ENCODE measurements at regions not wholly inside any gene's neighbourhood (a gene's known extent, or its start where the extent isn't known, plus 50 kb on each side); places are given as distances from the start of the nearest gene placed in this dataset.

- Histone ChIP-seq H3K27me3 (replicated peaks in 1 of 4; ENCODE audit: control extremely low read depth in 1 of 4, control insufficient read depth in 3 of 4, insufficient read depth in 4 of 4, low read length in 3 of 4) (peaks cover 0 to 6% (median 0%) of the 10 kb centered on the region in 4 experiments), H3K27ac (ENCODE audit: low read length in 2 of 2) (no peak overlapping the region), H3K4me3 (ENCODE audit: control extremely low read depth in 1 of 5, extremely low read depth in 1 of 5, insufficient read depth in 1 of 5, low read depth in 2 of 5, low read length in 4 of 5) (no peak overlapping the region), H3K9me3 (ENCODE audit: control extremely low read depth in 1 of 3, control insufficient read depth in 2 of 3, insufficient read depth in 1 of 3, low read length in 2 of 3) (peaks cover 0 to 26% (median 0%) of the 10 kb centered on the region in 3 donors), H2AFZ (ENCODE audit: insufficient read depth, low read depth, low read length, poor library complexity, severe bottlenecking) (no peak overlapping the region), H4K20me1 (ENCODE audit: control insufficient read depth, insufficient read depth, low read length, poor library complexity, severe bottlenecking) (no peaks in the 10 kb centered on the region), H3K79me2 (ENCODE audit: control insufficient read depth, insufficient read depth, low read length) (no peaks in the 10 kb centered on the region), H3K36me3 (replicated peaks in 1 of 2; ENCODE audit: control extremely low read depth in 1 of 2, control insufficient read depth in 1 of 2, extremely low read depth in 1 of 2, insufficient read depth in 2 of 2, low read length in 1 of 2) (no peaks in the 10 kb centered on the region), H3K4me2 (replicated peaks; ENCODE audit: low read depth, low read length, poor library complexity, severe bottlenecking) (no peak overlapping the region), H3K4me1 (ENCODE audit: control insufficient read depth in 2 of 2, insufficient read depth in 2 of 2, low read length in 2 of 2) (no peaks in the 10 kb centered on the region), H3K9ac (ENCODE audit: low read length) (no peak overlapping the region)
- ATAC-seq (ENCODE audit: low read depth) = no peak
- Mint-ChIP-seq H3K9me3 (ENCODE audit: insufficient read depth) (no peaks in the 10 kb centered on the region), H3K4me1 (no peaks in the 10 kb centered on the region), H3K27me3 (peaks cover 9% of the 10 kb centered on the region), H3K4me3 (no peak overlapping the region), H3K27ac (no peak overlapping the region)
- intact Hi-C loops (cut with micrococcal nuclease) = no loop called here
- TF ChIP-seq, protein P1, sequence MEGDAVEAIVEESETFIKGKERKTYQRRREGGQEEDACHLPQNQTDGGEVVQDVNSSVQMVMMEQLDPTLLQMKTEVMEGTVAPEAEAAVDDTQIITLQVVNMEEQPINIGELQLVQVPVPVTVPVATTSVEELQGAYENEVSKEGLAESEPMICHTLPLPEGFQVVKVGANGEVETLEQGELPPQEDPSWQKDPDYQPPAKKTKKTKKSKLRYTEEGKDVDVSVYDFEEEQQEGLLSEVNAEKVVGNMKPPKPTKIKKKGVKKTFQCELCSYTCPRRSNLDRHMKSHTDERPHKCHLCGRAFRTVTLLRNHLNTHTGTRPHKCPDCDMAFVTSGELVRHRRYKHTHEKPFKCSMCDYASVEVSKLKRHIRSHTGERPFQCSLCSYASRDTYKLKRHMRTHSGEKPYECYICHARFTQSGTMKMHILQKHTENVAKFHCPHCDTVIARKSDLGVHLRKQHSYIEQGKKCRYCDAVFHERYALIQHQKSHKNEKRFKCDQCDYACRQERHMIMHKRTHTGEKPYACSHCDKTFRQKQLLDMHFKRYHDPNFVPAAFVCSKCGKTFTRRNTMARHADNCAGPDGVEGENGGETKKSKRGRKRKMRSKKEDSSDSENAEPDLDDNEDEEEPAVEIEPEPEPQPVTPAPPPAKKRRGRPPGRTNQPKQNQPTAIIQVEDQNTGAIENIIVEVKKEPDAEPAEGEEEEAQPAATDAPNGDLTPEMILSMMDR (IDR thresholded peaks at IDR 0.05) = no peak
- TF ChIP-seq EZH2 (IDR thresholded peaks at IDR 0.05; ENCODE audit: borderline replicate concordance, insufficient read depth, low read depth, low read length, poor library complexity, severe bottlenecking) = no peak
- POLR2A ChIA-PET = no interaction called here
- CTCF ChIA-PET = no interaction called here
- 85% methylated on average over 12 of the region's 13 CpGs for WGBS (ENCODE audit: insufficient coverage)
- DNase-seq = no peak
These were observed 1508.9 kb downstream of the BRD1 start for GRCh38 chr22:48318575-48319320.

DNA sequence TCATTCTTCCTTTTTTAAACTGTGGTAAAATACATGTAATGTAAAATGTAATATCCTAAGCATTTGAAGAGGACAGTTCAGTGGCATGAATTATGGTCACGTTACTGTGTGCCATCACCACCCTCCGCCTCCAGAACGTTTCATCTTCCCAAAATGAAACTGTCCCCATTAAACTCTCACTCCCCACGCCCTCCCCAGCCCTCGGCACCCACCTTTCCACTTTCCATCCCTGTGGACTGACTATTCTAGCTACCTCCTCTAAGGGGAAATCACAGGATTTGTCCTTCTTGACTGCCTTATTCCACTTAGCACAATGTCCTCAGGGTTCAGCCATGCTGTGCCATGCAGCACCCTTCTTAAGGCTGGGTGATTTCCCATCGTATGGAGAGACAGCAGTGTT lies 1509.5 kb downstream of the BRD1 start:
- no peak overlapping the region for H3K27ac Mint-ChIP-seq
- Histone ChIP-seq H3K79me2 (ENCODE audit: control insufficient read depth, insufficient read depth, low read length) (no peaks in the 10 kb centered on the region), H3K4me2 (replicated peaks; ENCODE audit: low read depth, low read length, poor library complexity, severe bottlenecking) (no peak overlapping the region), H3K27me3 (replicated peaks in 1 of 4; ENCODE audit: control extremely low read depth in 1 of 4, control insufficient read depth in 3 of 4, insufficient read depth in 4 of 4, low read length in 3 of 4) (peaks cover 0 to 6% (median 0%) of the 10 kb centered on the region in 4 experiments), H3K36me3 (replicated peaks in 1 of 2; ENCODE audit: control extremely low read depth in 1 of 2, control insufficient read depth in 1 of 2, extremely low read depth in 1 of 2, insufficient read depth in 2 of 2, low read length in 1 of 2) (no peaks in the 10 kb centered on the region), H3K9me3 (ENCODE audit: control extremely low read depth in 1 of 3, control insufficient read depth in 2 of 3, insufficient read depth in 1 of 3, low read length in 2 of 3) (peaks cover 0 to 29% (median 0%) of the 10 kb centered on the region in 3 donors), H3K4me1 (ENCODE audit: control insufficient read depth in 2 of 2, insufficient read depth in 2 of 2, low read length in 2 of 2) (no peaks in the 10 kb centered on the region), H3K9ac (ENCODE audit: low read length) (no peak overlapping the region), H4K20me1 (ENCODE audit: control insufficient read depth, insufficient read depth, low read length, poor library complexity, severe bottlenecking) (no peaks in the 10 kb centered on the region), H2AFZ (ENCODE audit: insufficient read depth, low read depth, low read length, poor library complexity, severe bottlenecking) (no peak overlapping the region), H3K4me3 (ENCODE audit: control extremely low read depth in 1 of 5, extremely low read depth in 1 of 5, insufficient read depth in 1 of 5, low read depth in 2 of 5, low read length in 4 of 5) (no peak overlapping the region), H3K27ac (ENCODE audit: low read length in 2 of 2) (no peak overlapping the region)
- DNase-seq (no peak), ATAC-seq (ENCODE audit: low read depth) (no peak)
- H3K27me3 Mint-ChIP-seq = peaks cover 9% of the 10 kb centered on the region
- ChIA-PET CTCF (no interaction called here), POLR2A (no interaction called here)
- 70% methylated on average over 6 of the region's 6 CpGs for WGBS (ENCODE audit: insufficient coverage)
- intact Hi-C loops (cut with micrococcal nuclease) = no loop called here
- H3K4me3 Mint-ChIP-seq = no peak overlapping the region
- no peak for TF ChIP-seq EZH2 (IDR thresholded peaks at IDR 0.05; ENCODE audit: borderline replicate concordance, insufficient read depth, low read depth, low read length, poor library complexity, severe bottlenecking)
- H3K4me1 Mint-ChIP-seq = no peaks in the 10 kb centered on the region
- H3K9me3 Mint-ChIP-seq (ENCODE audit: insufficient read depth) = peaks cover 2% of the 10 kb centered on the region
